ENCODE measurements at regions not wholly inside any gene's neighbourhood (a gene's known extent, or its start where the extent isn't known, plus 50 kb on each side); places are given as distances from the start of the nearest gene placed in this dataset.

- TF ChIP-seq, protein P1, sequence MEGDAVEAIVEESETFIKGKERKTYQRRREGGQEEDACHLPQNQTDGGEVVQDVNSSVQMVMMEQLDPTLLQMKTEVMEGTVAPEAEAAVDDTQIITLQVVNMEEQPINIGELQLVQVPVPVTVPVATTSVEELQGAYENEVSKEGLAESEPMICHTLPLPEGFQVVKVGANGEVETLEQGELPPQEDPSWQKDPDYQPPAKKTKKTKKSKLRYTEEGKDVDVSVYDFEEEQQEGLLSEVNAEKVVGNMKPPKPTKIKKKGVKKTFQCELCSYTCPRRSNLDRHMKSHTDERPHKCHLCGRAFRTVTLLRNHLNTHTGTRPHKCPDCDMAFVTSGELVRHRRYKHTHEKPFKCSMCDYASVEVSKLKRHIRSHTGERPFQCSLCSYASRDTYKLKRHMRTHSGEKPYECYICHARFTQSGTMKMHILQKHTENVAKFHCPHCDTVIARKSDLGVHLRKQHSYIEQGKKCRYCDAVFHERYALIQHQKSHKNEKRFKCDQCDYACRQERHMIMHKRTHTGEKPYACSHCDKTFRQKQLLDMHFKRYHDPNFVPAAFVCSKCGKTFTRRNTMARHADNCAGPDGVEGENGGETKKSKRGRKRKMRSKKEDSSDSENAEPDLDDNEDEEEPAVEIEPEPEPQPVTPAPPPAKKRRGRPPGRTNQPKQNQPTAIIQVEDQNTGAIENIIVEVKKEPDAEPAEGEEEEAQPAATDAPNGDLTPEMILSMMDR (conservative IDR thresholded peaks at IDR 0.05; ENCODE audit: low read depth, low read length): no peak
- no peak for TF ChIP-seq EZH2 (IDR thresholded peaks at IDR 0.05; ENCODE audit: borderline replicate concordance, low read depth, low read length, poor library complexity, severe bottlenecking)
These were observed 552.5 kb downstream of the TBC1D4 start for GRCh38 chr13:74929436-74929835.
